ENCODE measurements at regions not wholly inside any gene's neighbourhood (a gene's known extent, or its start where the extent isn't known, plus 50 kb on each side); places are given as distances from the start of the nearest gene placed in this dataset.

DNA sequence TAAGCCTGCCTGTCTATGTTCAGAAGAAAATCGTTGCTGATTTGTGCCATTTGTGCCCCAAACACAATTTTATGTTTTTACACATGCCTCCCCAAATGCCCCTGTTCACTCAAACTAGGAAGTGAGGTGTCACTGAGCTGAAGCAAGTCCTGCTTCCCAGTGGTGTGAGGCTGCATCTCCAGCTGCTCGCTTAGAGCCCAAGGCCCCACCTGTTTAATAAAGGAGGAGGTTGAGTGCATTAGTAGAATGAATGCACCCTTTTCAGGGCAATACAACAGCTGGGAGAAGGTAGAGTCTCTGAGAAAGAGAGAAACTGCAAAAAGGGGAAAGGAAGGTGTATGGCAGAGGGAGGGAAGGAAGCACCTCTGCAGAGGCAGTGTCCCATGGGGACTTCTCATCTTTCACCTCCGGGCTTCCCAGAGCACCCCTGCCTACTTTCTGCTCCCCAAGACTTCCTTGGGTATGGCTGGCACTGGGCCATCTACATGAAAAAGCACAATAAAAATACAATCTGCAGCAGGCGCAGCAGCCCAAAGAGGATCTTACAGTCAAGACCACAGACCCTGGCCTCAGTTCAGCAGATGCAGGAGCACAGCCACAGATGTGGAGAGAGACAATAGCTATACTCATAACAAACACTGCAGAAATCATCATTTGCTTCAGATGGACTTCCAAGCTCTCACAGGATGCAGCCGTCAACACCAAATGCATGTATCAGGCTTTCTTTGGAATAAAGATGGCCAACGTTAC is 165.9 kb downstream of the POLR2M start:
- TF ChIP-seq, protein P1, sequence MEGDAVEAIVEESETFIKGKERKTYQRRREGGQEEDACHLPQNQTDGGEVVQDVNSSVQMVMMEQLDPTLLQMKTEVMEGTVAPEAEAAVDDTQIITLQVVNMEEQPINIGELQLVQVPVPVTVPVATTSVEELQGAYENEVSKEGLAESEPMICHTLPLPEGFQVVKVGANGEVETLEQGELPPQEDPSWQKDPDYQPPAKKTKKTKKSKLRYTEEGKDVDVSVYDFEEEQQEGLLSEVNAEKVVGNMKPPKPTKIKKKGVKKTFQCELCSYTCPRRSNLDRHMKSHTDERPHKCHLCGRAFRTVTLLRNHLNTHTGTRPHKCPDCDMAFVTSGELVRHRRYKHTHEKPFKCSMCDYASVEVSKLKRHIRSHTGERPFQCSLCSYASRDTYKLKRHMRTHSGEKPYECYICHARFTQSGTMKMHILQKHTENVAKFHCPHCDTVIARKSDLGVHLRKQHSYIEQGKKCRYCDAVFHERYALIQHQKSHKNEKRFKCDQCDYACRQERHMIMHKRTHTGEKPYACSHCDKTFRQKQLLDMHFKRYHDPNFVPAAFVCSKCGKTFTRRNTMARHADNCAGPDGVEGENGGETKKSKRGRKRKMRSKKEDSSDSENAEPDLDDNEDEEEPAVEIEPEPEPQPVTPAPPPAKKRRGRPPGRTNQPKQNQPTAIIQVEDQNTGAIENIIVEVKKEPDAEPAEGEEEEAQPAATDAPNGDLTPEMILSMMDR (IDR thresholded peaks at IDR 0.05; ENCODE audit: borderline replicate concordance, insufficient read depth, low read depth, low read length) = no peak

GRCh38 chr15:57873564-57874209 is 167.2 kb downstream of the POLR2M start:
- H3K4me3 ChIP-seq (ENCODE audit: low read depth, low read length) = no peak overlapping the region
- TF ChIP-seq, protein P1 (IDR thresholded peaks at IDR 0.05; ENCODE audit: borderline replicate concordance, insufficient read depth, low read depth, low read length) = no peak

More for the DNA sequence above, 165.9 kb downstream of the POLR2M start:
- no peak overlapping the region for H3K4me3 ChIP-seq (ENCODE audit: low read depth, low read length)

DNA sequence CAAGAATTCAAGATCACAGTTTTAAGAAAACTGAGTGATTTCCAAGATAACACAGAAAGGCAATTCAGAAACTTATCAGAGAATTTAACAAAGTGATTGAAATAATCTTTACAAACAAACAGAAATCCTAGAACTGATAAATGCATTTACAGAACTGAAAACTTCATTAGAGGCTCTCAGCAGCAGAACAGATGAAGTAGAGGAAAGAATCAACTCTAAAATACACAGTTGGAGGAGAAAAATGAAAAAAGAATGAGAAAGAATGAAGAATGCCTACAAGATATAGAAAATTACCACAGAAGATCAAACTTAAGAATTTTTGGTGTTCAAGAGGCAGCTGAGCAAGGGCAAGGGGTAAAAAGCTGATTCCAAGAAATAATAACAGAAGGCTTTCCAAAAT is 168.8 kb downstream of the POLR2M start:
- TF ChIP-seq, protein P1 (IDR thresholded peaks at IDR 0.05; ENCODE audit: borderline replicate concordance, insufficient read depth, low read depth, low read length) = no peak
- H3K4me3 ChIP-seq (ENCODE audit: low read depth, low read length) = no peak overlapping the region

DNA sequence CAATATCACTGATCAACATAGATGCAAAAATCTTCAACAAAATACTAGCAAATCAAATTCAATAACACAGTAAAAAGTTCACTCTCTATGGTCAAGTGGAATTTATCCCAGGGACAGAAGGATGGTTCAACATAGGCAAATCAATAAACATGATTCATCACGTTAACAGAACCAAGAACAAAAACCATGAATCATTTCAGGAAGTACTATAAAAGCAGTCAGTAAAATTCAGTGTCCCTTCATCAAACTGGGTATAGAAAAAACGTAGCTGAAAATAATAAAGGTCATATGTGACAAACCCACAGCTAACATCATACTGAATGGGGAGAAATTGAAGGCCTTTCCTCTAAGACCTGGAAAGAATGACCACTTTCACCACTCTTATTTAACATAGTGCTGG is 172.1 kb downstream of the POLR2M start:
- TF ChIP-seq, protein P1 (IDR thresholded peaks at IDR 0.05; ENCODE audit: borderline replicate concordance, insufficient read depth, low read depth, low read length) = no peak

GRCh38 chr15:57881361-57881760 is 174.8 kb downstream of the POLR2M start:
- no peak overlapping the region for H3K4me3 ChIP-seq (ENCODE audit: low read depth, low read length)
- TF ChIP-seq, protein P1 (IDR thresholded peaks at IDR 0.05; ENCODE audit: borderline replicate concordance, insufficient read depth, low read depth, low read length) = no peak

More for the DNA sequence above, 172.1 kb downstream of the POLR2M start:
- no peak overlapping the region for H3K4me3 ChIP-seq (ENCODE audit: low read depth, low read length)

DNA sequence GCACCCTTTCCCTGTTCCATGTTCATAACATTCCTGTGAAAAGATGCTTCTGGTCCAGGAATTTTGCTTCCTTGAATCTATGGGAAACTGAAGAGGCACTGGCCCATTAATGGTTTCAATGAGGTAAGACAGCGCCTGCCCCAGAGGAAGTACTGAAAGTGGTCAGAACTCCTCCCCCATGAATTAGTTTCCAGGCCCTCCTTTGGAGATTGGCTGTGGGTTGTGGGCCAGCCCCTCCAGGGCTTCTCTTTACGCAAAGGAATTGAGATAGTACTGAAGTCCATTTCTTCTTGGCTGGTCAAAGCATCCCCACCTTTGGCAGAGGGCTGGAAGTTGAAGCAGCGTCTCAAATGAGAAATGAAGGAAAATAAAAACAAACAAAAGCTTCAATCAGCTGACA is 175.5 kb downstream of the POLR2M start:
- TF ChIP-seq, protein P1 (IDR thresholded peaks at IDR 0.05; ENCODE audit: borderline replicate concordance, insufficient read depth, low read depth, low read length) = no peak
- no peak overlapping the region for H3K4me3 ChIP-seq (ENCODE audit: low read depth, low read length)

DNA sequence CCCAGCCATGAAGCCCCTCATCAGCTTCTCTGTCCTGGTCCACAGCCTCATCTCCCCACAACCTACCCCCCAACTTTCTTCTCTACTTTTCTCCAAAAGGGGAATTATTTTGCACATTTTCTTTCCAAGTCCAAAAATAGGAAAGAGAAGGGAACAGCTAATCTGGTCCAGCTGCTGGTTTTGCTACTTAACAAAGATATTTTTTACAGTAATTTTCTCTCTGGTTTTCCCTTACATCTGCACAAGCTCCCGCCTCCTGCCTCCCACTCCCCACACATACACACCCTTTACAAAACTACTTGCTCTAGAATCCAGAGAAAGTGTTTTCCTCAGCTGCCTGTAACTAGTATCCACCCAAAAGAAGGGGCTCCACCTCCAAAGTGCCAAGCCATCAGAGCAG is 177.2 kb downstream of the POLR2M start:
- TF ChIP-seq, protein P1 (IDR thresholded peaks at IDR 0.05; ENCODE audit: borderline replicate concordance, insufficient read depth, low read depth, low read length) = no peak
- no peak overlapping the region for H3K4me3 ChIP-seq (ENCODE audit: low read depth, low read length)
